AG09309 (cell line): ENCODE measurements at regions not wholly inside any gene's neighbourhood (a gene's known extent, or its start where the extent isn't known, plus 50 kb on each side); places are given as distances from the start of the nearest gene placed in this dataset.

Source experiments
- DNase-seq: peaks from one replicate; pipeline ENCODE4 v3.0.0-alpha.2; 2010; ENCODE audit warnings: low read depth
- H3K4me3 ChIP-seq: 2 replicates; pipeline ENCODE4 v1.5.1; 2011; ENCODE audit warnings: mild to moderate bottlenecking, low read depth, low read length, moderate library complexity; ENCODE audit not compliant: control insufficient read depth
- CTCF ChIP-seq: IDR thresholded peaks from 2 replicates; pipeline ENCODE4 v1.5.1; 2011; ENCODE audit warnings: mild to moderate bottlenecking, low read depth, low read length, inconsistent platforms; ENCODE audit not compliant: insufficient read depth, control insufficient read depth; ENCODE audit errors: missing control alignments

GRCh38 chr7:156450473-156450872, 190.1 kb upstream of the RNF32 start:
- no peak for TF ChIP-seq CTCF
- no peak for DNase-seq
- no peak overlapping the region for H3K4me3 ChIP-seq

GRCh38 chr7:156448918-156449317, 191.7 kb upstream of the RNF32 start:
- DNase-seq: no peak
- H3K4me3 ChIP-seq: no peak overlapping the region
- TF ChIP-seq CTCF: no peak

GRCh38 chr7:156446990-156447389, 193.6 kb upstream of the RNF32 start:
- TF ChIP-seq CTCF: no peak
- no peak overlapping the region for H3K4me3 ChIP-seq
- DNase-seq: no peak

- TF ChIP-seq CTCF: no peak
- DNase-seq: no peak
- no peak overlapping the region for H3K4me3 ChIP-seq
Observed at GRCh38 chr7:156445997-156446761, 194.4 kb upstream of the RNF32 start.

- H3K4me3 ChIP-seq: no peak overlapping the region
- no peak for TF ChIP-seq CTCF
- DNase-seq: no peak
Observed at GRCh38 chr7:156442516-156442915, 198.1 kb upstream of the RNF32 start.

- no peak for DNase-seq
- H3K4me3 ChIP-seq: no peak overlapping the region
- no peak for TF ChIP-seq CTCF
Observed at GRCh38 chr7:156440456-156440855, 200.1 kb upstream of the RNF32 start.

GRCh38 chr7:156438011-156438410, 202.6 kb upstream of the RNF32 start:
- TF ChIP-seq CTCF: no peak

More at GRCh38 chr7:156438011-156438410, 202.6 kb upstream of the RNF32 start:
- DNase-seq: no peak
- H3K4me3 ChIP-seq: no peak overlapping the region
